SK-MEL-5 (cell line): ENCODE measurements at regions not wholly inside any gene's neighbourhood (a gene's known extent, or its start where the extent isn't known, plus 50 kb on each side); places are given as distances from the start of the nearest gene placed in this dataset.

ENCODE experiments used
- DNase-seq: peaks from one replicate; pipeline ENCODE4 v3.0.0-alpha.2; 2016; ENCODE audit warnings: low read depth, low spot score
- in situ Hi-C: cut with HindIII; loops from 2 replicates; pipeline ENCODE4 v1.10.0; 2016; ENCODE audit warnings: low sequenced_read_pairs, high pct_unique_total_duplicates, low pct_unique_long_range_greater_than_20kb

- in situ Hi-C loops: loop anchor here (25.0 kb wide), 2 partner anchors 1175 to 1400 kb away; no protein-coding TSS in a partner anchor
These were observed 599.5 kb downstream of the ARL4A start for GRCh38 chr7:13286916-13287315.

GRCh38 chr7:13288516-13288915, 601.1 kb downstream of the ARL4A start:
- DNase-seq: no peak
- in situ Hi-C loops: loop anchor here (25.0 kb wide), 2 partner anchors 1174 to 1399 kb away; no protein-coding TSS in a partner anchor

More at GRCh38 chr7:13286916-13287315, 599.5 kb downstream of the ARL4A start:
- peak; percentile 79 for DNase-seq

DNA sequence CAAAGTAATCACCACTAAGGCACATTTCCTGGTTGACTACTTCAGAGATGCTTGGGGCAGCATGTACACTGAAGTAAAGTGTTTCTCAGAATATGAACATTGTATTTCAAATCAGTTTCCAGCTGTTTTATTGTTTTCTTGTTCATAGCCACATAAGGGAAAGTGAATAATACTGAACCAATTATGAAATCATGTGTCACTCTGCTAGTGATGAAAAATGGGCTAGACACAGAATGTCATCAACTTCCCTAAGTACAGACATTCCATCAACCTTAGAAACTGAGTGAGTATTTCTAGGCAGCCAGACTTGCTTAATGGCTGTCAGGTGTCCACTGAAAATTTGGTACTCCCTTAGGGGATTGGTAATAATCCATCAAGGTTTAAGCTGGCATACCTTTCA, 603.5 kb downstream of the ARL4A start:
- no peak for DNase-seq
- in situ Hi-C loops: loop anchor here (25.0 kb wide), 2 partner anchors 1171 to 1396 kb away; no protein-coding TSS in a partner anchor

GRCh38 chr7:13293264-13294002, 606.0 kb downstream of the ARL4A start:
- in situ Hi-C loops: loop anchor here (25.0 kb wide), 2 partner anchors 1169 to 1394 kb away; no protein-coding TSS in a partner anchor
- DNase-seq: no peak

GRCh38 chr7:13307040-13307439, 619.6 kb downstream of the ARL4A start:
- DNase-seq: no peak
- in situ Hi-C loops: no loop called here

DNA sequence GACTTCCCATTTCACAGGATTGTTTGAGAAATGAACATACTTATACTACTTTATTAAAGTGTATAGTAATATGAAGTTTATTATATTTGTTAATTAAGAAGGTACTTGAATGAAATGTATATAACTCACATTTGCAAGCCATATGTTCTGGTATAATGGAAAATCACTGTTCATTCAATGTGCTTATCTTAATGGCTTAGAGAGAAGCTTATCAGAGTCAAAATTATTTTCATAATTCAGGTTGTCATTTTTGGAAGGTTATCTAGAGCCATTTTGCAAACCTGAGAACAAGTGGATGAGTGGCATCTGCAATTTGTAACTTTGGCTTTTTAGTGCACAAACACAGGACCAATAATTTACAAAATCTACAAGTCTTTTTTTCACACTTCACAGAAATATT, 621.0 kb downstream of the ARL4A start:
- in situ Hi-C loops: no loop called here
- DNase-seq: no peak

- in situ Hi-C loops: no loop called here
- DNase-seq: peak; percentile 12
These were observed 622.1 kb downstream of the ARL4A start for GRCh38 chr7:13309535-13309934.

DNA sequence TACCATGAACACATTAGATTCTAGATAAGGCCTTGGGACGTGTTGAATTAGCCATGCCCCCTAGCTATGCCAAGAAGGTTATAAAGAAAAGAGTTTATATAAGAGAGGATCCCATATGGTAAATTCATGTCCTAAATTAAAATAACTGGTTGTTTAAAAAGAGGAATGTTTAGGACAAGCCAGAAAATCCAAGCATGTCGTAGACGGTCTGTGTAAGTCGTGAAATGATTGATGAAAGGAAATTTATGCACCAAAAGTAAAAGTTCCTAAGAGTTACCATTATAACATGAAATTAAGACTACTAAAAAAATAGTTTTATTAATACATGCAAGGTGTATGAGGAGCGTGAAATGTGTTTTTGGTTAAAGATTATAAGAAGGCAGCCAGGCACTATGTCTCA, 624.9 kb downstream of the ARL4A start:
- no peak for DNase-seq

DNA sequence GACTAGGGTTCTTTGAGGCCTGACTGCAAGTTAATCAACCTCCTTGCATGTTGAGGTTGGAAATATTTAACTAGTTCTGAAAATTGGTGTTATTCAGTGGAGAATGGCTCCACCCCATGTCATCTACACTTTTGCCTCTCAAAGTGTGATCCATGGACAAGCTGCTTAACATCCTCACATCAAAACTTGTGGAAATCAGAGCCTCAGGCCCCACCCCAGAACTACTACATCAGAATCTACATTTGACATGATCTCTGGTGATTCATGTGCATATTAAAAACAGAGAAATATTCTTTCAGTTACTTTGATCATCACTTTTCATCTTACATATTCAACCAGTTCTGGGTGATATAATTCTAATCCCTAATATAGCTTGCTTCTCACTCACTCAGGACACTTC, 632.9 kb downstream of the ARL4A start:
- no peak for DNase-seq

More for the DNA sequence above, 624.9 kb downstream of the ARL4A start:
- in situ Hi-C loops: no loop called here

GRCh38 chr7:13321316-13321715, 633.9 kb downstream of the ARL4A start:
- DNase-seq: no peak
- in situ Hi-C loops: no loop called here

More for the DNA sequence above, 632.9 kb downstream of the ARL4A start:
- in situ Hi-C loops: no loop called here

DNA sequence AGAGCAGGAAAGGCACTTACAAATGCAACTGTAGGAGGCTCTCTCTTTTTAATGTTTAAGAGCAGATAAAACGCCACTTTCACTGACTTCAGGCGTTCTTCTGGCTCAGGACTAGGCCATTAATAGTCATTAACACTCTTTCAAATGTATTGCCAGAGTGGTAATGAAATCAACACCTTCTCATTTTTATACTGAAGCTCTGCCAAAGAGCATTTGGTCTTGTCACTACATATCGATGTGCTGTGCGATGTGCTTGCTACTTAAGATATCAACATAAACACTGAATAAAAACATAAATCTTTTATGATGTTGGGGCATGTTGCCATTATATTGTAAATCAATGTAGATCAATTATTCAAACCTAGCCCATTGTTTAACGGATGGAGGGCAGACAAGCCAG, 634.7 kb downstream of the ARL4A start:
- in situ Hi-C loops: no loop called here
- no peak for DNase-seq

DNA sequence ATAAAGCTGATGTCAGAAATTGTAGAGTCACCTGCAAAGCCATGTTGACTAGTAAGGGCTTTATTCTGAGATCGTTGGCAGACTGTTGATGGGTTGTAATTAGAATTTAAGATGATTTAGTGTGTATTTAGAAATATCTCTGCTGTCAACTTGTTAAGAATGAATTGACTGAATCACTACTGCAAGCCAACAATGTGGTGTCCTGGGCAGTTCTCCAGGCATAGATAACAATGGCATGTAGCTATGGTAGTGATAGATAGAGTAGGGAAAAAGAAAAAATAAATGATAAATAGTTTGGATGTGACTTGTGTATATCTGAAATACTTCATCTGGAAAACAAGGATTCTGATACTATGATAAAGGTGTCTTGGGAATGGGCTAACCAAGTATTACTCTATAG, 640.2 kb downstream of the ARL4A start:
- no peak for DNase-seq
- in situ Hi-C loops: no loop called here

DNA sequence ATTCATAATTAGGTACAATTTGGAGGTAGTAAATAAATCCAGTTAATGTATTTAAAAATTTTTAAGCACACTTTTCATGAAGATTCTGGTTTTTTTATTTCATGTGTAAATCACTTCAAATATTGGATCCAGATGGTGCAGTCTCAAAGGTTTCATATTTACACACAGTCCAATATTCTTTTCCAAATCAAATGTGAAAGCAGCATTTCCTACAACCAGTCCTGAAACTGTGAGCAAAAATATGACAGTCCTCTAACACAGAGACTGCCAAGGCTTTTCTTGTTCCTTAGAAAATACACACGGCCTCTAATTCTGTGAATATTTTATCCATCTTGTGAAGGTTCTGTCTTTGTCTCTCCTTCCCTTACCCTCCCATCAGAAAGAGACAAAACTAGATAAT, 645.9 kb downstream of the ARL4A start:
- in situ Hi-C loops: no loop called here
- DNase-seq: no peak

GRCh38 chr7:13336227-13336626, 648.8 kb downstream of the ARL4A start:
- in situ Hi-C loops: no loop called here
- DNase-seq: no peak

DNA sequence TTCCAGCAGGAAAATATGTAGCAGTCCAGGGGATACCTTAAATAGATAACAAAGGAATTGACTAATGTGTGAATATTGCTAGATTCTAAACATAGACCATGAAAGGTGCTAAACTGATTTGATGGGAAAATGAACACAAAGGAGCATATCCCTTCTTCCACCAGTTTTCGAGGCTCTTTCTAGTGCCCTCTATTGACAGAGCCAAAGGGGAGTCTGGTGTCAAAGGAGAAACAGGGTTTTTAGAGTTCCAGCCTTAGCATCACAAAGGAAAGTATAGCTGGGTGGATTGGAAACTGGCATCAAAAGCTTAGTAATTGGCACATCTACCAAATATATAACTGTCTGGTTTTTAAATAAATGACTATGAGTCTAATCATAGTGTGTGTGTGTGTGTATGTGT, 636.8 kb downstream of the ETV1 start:
- in situ Hi-C loops: no loop called here
- DNase-seq: no peak

DNA sequence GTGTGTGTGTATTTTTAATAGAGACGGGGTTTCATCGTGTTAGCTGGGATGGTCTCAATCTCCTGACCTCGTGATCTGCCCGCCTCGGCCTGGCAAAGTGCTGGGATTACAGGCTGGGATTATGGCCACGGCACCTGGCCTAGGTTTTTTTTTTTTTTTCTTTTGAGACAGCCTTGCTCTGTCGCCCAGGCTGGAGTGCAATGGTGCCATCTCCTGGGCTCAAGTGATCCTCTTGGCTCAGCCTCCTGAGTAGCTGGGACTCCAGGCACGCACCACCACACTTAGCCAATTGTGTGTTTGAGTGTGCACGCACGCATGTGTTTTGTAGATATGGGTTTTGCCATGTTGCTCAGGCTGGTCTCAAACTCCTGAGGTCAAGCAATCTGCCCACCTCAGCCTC, 629.8 kb downstream of the ETV1 start:
- no peak for DNase-seq
- in situ Hi-C loops: no loop called here

DNA sequence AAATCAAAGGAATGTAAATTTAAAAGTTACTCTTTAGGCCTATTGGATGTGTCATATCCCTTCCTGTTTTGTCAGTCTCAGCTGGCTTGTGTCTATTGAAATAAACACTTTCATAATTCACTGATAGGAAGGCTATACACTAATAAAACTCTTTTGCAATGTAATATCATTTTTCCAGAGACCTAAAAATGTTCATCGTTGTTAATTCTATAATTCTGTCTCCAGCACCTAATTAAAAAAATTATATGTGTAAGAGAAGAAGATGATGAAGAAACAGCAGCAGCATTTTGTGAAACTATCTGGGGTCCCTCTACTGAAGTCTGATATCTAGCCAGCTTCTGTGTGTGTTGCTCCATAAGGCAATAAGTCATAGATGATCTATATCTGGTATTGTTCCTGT, 602.7 kb downstream of the ETV1 start:
- no peak for DNase-seq
- in situ Hi-C loops: no loop called here

GRCh38 chr7:13407911-13408310, 581.6 kb downstream of the ETV1 start:
- DNase-seq: peak; percentile 94
- in situ Hi-C loops: no loop called here

DNA sequence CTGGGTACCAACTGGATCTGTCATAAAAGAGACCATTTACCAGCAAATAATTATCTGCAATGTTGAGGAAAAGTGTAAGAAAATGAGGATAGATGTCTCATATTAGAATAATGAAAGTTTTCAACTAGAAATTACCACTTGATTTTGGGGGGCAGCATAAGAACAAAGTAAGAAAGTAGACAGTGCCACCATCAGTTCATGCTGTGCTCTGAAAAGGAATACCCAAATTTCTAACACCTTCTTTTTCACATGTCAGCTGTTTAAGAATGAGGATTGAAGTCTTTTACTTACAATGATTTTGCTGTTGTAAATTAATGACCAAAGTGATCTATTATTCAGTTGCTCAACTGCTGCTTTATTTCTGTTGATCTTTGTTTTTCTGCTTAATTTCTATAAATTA, 578.3 kb downstream of the ETV1 start:
- peak; percentile 43 for DNase-seq
- in situ Hi-C loops: no loop called here
